Fibroblast of pulmonary artery (primary cell): ENCODE measurements at regions not wholly inside any gene's neighbourhood (a gene's known extent, or its start where the extent isn't known, plus 50 kb on each side); places are given as distances from the start of the nearest gene placed in this dataset.

ENCODE experiments used
- DNase-seq: peaks from one replicate; pipeline ENCODE4 v3.0.0-alpha.2; 2010; ENCODE audit warnings: low read depth
- H3K4me3 ChIP-seq: replicated peaks from 2 replicates; pipeline ENCODE4 v1.5.1; 2011; ENCODE audit warnings: low read depth, mild to moderate bottlenecking, control low read depth, low read length, moderate library complexity
- TF ChIP-seq, protein P1 (sequence below): IDR thresholded peaks from 2 replicates; pipeline ENCODE4 v1.5.1; 2011; ENCODE audit warnings: mild to moderate bottlenecking, control low read depth, low read length, inconsistent platforms; ENCODE audit errors: missing control alignments

DNA sequence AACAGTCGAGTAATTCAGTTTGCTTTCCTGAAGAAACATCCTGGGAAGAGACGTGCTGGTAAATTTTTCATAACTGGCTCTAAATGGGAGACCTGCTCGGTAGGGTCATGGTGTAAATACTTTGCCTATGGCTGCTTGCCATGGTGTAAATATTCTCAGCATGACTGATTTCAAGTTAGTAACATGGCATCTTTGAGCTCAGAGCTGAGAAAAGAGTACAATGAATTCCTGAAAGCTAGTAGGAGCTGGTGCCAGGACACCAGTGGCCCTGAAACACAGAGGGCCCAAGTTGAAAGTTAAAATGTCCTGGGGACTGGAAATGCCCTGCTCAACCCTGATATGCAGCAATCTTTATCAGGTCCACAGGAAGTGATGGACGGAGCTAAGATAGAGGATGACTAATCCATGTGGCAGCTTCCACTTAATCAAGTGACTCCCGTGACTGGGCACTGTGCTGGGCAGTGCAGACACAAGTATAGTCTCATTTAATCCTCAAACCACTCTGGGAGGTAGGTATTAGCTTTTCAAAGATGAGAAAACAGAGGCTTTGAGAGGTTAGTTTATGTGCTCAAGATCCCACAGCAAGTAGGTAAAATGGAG, 130.1 kb upstream of the ADAMTS18 start:
- peak; percentile 49 for DNase-seq
- TF ChIP-seq, protein P1, sequence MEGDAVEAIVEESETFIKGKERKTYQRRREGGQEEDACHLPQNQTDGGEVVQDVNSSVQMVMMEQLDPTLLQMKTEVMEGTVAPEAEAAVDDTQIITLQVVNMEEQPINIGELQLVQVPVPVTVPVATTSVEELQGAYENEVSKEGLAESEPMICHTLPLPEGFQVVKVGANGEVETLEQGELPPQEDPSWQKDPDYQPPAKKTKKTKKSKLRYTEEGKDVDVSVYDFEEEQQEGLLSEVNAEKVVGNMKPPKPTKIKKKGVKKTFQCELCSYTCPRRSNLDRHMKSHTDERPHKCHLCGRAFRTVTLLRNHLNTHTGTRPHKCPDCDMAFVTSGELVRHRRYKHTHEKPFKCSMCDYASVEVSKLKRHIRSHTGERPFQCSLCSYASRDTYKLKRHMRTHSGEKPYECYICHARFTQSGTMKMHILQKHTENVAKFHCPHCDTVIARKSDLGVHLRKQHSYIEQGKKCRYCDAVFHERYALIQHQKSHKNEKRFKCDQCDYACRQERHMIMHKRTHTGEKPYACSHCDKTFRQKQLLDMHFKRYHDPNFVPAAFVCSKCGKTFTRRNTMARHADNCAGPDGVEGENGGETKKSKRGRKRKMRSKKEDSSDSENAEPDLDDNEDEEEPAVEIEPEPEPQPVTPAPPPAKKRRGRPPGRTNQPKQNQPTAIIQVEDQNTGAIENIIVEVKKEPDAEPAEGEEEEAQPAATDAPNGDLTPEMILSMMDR: no peak
- H3K4me3 ChIP-seq: no peak overlapping the region

DNA sequence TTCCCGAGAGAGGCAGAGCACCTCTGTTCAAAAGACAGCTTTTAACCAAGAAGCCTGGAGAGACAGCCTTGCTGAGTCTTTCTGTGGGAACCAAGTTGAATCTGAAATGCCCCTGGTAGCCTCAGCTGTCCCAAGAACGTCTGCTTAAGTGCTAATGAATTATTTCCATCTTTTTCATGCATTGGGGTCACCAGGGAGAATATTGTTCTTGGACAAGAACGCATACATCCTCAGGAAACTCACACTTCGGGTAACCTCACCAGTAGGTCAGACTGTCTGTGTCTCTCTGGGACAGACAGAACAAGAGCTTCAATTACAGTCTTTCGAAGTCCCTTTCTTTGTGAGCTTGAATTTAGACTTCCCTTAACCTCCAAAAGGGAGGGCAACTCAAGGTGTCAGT, 134.6 kb upstream of the ADAMTS18 start:
- H3K4me3 ChIP-seq: no peak overlapping the region
- DNase-seq: no peak
- TF ChIP-seq, protein P1: no peak

DNA sequence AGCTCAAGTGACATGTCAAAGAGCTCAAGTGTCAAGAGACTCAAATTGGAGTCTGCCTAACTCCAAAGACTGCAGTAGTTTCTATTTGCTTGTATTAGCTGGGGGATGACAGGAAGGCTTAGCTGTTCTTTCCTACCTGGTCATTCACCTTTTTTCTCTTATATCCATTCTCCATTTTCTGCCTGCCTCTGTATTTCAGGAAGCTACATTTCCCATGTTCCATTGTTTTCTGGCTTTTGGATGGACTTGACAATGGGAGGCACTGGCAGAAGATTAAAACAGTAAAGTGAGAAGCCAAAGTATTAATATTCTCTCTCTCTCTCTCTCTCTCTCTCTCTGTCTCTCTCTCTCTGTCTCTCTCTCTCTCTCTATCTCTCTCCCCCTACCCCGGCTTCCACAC, 135.7 kb upstream of the ADAMTS18 start:
- H3K4me3 ChIP-seq: no peak overlapping the region
- DNase-seq: no peak
- TF ChIP-seq, protein P1: no peak

DNA sequence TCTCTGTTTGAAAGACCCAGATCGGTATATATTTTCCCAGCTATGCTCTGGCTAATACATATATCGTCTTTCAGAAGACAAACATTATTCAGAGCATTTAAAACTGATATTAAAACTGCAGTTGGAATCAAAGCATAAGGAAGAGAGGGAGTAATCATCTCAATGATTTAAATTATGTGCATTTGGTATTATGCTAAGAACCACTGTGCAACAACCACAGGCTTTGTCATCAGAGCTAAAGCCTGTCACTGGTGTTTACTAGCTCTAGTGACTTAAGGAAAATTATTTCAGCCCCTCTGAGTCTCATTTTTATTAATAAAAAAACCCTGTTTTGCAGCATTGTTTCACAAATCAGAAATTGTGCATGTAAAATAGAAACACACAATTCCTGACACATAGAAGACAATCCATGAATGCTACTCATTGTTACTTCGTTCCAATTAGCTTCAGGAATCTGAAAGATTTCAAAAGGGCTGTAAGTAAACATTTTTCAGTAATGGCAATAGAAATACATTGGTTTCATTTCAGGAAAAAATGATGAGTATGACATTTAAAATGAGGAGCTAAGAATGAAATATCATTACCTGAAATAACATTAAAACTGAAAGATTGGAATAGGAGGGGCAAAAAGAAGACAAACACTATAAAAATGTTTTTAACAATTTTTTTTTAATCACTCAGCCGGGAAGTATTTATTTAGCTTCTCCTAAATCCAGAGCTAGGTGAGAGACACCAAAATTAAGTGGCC, 136.5 kb upstream of the ADAMTS18 start:
- TF ChIP-seq, protein P1: no peak
- H3K4me3 ChIP-seq: no peak overlapping the region
- no peak for DNase-seq

DNA sequence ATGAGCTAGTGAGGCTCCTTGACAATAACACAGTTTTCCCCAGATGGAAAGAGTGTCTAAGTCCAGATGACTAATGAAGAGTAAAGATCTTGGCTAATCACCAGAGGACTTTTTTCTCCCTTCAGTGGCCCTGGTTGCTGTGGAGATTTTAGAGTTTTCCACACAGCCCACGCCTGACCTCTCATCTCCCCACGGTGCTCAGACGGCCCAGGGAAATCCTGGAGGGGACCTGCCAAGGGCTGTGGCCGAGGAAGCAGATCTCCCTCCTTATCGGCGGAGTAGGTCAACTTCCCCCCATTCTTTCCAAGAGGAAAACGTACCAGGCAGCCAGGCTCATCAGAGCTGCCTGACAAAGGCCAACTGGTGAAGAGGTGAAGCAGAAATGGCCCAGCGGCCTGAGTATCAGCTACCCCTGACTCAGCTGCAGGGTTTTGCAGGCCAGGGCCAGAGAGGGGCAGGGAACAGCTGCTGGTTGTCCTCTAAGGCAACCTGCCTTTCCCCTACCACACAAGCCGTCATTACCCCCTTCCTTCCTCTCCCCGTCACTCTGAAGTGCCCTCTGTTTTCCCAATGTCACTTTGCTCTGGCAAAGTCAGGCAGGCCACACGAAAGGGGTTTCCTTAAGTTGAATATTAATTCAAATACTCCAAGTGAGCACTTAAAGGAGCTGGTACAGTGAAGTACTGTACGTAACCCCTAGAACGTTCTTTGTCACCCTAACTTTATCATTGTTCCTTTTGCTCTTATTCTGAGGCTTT, 140.2 kb upstream of the ADAMTS18 start:
- TF ChIP-seq, protein P1: no peak
- H3K4me3 ChIP-seq: no peak overlapping the region
- DNase-seq: peak; percentile 66

DNA sequence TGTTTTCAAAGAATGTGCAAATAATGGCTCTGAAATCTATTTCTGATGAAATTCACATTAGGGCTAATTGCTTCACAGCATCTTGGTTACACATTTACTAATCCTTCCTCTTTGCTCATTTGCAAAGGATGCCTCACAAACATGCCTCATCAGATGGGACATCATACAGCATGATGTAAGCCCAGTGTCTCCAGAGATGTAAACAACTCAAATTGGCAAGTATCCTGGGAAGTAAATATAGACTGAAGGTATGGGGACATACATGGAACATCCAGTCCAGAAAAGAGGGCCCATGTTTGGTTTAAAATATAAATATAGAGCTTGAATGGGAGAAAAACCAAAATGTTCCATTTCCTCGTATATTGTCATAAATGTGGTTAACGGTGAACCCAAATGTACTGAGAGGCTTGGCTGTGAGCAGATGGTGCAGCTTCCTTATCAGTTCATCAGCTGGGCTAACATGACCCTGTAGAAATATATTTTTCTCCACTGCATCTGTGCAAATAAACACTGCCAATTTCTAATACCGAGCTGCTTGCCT, 142.9 kb upstream of the NUDT7 start:
- TF ChIP-seq, protein P1: no peak
- H3K4me3 ChIP-seq: no peak overlapping the region
- peak; percentile 29 for DNase-seq
